NCI-H1694 treated with DMSO at 0.1 percent for 48 hours (cell line): ENCODE measurements at regions not wholly inside any gene's neighbourhood (a gene's known extent, or its start where the extent isn't known, plus 50 kb on each side); places are given as distances from the start of the nearest gene placed in this dataset.
"Not testable (repeated sequence)": the region's sequence is repeated elsewhere in the genome, so short reads cannot be mapped to it uniquely, and the experiment has no call there.

Experiments
- DNase-seq: peaks from one replicate; lab custom pipeline; 2025; lab: John Stamatoyannopoulos, UW

GRCh38 chr7:63105978-63106377, 892.7 kb upstream of the ZNF722 start:
- no peak for DNase-seq

DNA sequence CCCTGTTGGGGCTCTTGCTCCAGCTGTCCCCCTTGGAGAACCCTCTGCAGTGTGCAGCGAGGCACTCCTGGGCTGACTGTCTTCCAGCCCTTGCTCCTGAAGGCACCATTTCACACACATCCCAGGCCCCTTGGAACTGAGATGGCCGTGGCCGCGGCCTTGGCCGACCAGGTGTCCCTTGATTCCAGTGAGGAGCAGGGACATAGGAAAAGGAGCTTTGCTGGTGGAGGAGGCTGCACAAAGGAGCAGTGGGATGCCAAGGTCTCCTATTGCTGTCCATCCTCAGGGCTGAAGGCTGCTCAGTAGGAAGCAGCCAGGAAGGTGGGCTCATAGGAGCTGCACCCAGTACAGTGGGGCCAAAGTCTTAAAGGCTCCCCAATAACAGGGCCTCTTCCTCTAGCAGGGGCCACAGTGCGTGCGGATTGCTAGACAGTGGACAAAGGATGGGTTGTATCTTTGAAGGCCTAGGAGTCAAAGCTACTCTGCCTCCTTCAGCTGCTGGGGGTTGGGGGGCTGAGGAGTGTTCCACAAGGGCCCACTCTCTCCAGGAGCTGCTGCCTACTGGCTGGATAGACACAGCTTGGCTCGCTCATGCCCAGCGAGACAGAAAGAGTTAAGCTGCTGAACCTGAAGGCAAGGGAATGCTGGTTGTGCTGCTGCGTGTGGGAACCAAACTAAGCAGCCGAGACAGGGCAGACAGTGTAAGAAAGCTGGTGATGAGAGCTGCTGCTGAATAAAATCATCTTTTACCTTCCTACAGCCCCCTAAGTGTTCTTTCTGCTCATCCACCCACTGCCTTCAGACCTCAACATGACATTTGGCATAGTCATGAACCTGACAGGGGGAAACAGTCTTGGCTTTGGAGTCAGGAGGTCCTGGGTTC, 891.9 kb upstream of the ZNF722 start:
- DNase-seq = no peak

DNA sequence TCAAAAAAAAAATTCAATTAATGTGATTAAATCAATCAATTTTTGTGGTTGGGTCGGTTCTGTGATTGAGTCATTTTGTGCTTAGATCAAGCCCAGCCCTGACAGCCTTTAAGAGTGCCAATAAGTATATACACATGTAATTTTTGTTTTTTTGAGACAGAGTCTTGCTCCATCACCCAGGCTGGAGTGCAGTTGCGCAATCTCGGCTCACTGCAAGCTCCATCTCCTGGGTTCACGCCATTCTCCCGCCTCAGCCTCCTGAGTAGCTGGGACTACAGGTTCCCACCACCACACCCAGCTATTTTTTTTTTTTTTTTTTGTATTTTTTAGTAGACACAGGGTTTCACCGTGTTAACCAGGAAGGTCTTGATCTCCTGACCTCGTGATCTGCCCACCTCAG, 887.1 kb upstream of the ZNF722 start:
- not testable (repeated sequence) for DNase-seq

DNA sequence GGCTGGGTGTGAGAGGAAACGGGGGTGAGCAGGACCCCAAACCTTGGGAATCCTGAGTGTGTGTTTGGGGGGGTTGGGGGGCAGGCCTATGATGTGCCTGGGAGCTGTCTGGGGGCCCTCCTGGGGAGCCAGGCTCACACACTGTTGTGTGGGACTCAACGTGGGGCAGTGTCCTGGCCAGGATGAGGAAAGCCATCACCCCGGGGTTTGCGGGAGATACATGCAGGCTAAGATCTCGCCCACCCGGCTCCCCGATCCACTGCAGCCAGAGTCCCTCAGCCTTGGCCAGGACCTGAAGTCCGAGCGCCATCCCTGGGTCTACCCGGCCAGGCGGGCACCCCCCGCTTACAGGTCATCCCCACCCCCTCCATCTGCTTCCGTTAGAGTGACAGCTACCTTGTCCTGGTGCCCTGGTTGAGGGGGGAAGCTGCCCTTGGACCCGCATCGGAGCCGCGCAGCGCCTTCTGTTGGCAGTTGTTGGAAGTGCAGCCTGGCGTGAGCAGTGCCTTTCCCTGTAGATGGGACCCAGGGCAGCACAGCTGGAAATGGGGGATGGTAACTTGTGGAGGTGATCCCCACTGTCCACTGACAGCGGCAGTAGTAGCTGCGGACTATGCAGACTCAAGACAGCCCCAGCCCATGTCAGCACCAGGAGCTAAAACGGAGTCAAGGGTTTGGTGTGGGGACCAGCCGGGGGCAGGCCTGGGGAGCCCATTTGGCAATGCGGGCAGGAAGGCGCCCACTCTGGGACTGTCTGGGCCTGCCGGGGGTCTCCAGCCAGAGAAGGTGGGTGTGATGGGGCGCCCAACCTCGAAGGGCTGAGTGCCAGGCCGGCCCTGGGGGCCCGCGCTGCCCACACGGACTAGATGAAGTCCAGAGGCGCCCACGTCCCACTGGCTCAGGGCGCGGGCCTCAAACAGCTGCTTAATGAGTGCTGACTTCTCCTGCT, 885.6 kb upstream of the ZNF722 start:
- no peak for DNase-seq

GRCh38 chr7:63113713-63114285, 884.9 kb upstream of the ZNF722 start:
- DNase-seq = no peak

- DNase-seq = no peak
These were observed 884.2 kb upstream of the ZNF722 start for GRCh38 chr7:63114371-63114985.
